Neural cell (in vitro differentiated cells): ENCODE measurements at regions not wholly inside any gene's neighbourhood (a gene's known extent, or its start where the extent isn't known, plus 50 kb on each side); places are given as distances from the start of the nearest gene placed in this dataset.

Experiments
- H2AFZ ChIP-seq: fragments of 200-600, 300-800 bp; sonication (generic), shearing (Covaris generic); 2 replicates; pipeline ENCODE4 v1.6.0; 2014; ENCODE audit warnings: low read depth, mild to moderate bottlenecking, antibody characterized with exemption, low read length, moderate library complexity
- H3F3A ChIP-seq: fragments of 200-600 bp; shearing (Covaris generic); 2 replicates; pipeline ENCODE4 v1.6.1; 2016; ENCODE audit warnings: mild to moderate bottlenecking, moderate library complexity, mixed read lengths, antibody characterized with exemption, low read length; ENCODE audit not compliant: insufficient read depth, poor library complexity, severe bottlenecking
- H3K27ac ChIP-seq: fragments of 200-600, 300-800 bp; sonication (generic), shearing (Covaris generic); 2 replicates; pipeline ENCODE4 v1.5.1; 2014; ENCODE audit warnings: mild to moderate bottlenecking, low read length, moderate library complexity
- H3K27me3 ChIP-seq: fragments of 300-800, 200-600 bp; sonication (generic), shearing (Covaris generic); 2 replicates; pipeline ENCODE4 v1.6.0; 2014; ENCODE audit warnings: mild to moderate bottlenecking, low read depth, low read length, moderate library complexity; ENCODE audit not compliant: insufficient read depth
- H3K36me3 ChIP-seq: fragments of 300-800, 200-600 bp; sonication (generic), shearing (Covaris generic); 2 replicates; pipeline ENCODE4 v1.5.1; 2014; ENCODE audit warnings: mild to moderate bottlenecking, antibody characterized with exemption, low read length, moderate library complexity; ENCODE audit not compliant: insufficient read depth
- H3K4me2 ChIP-seq: fragments of 300-800, 200-600 bp; sonication (generic), shearing (Covaris generic); 2 replicates; pipeline ENCODE4 v1.6.0; 2014; ENCODE audit warnings: mild to moderate bottlenecking, low read length
- H3K4me3 ChIP-seq: fragments of 300-800, 200-600 bp; sonication (generic), shearing (Covaris generic); 2 replicates; pipeline ENCODE4 v1.5.1; 2014; ENCODE audit warnings: mild to moderate bottlenecking, low read length, moderate library complexity
- H3K79me2 ChIP-seq: fragments of 200-600 bp; shearing (Covaris generic); replicated peaks from 2 replicates; pipeline ENCODE4 v1.6.0; 2014; ENCODE audit warnings: mild to moderate bottlenecking, low read length, moderate library complexity; ENCODE audit not compliant: insufficient read depth
- H3K9ac ChIP-seq: fragments of 300-800, 200-600 bp; sonication (generic), shearing (Covaris generic); 2 replicates; pipeline ENCODE4 v1.6.1; 2016; ENCODE audit warnings: mild to moderate bottlenecking, low read length, mixed read lengths
- H3K9me2 ChIP-seq: fragments of 200-600 bp; shearing (Covaris generic); 2 replicates; pipeline ENCODE4 v1.6.1; 2016; ENCODE audit warnings: mild to moderate bottlenecking, low read length, mixed read lengths; ENCODE audit not compliant: insufficient read depth
- H3K9me3 ChIP-seq: fragments of 200-600, 300-800 bp; sonication (generic), shearing (Covaris generic); 2 replicates; pipeline ENCODE4 v1.6.1; 2016; ENCODE audit warnings: mild to moderate bottlenecking, mixed run types, low read length, moderate library complexity, mixed read lengths
- H4K20me1 ChIP-seq: fragments of 200-600 bp; shearing (Covaris generic); 2 replicates; pipeline ENCODE4 v1.6.1; 2016; ENCODE audit warnings: mild to moderate bottlenecking, mixed run types; ENCODE audit not compliant: insufficient read depth
- CTCF ChIP-seq: fragments of 450-650 bp; IDR thresholded peaks from 2 replicates; pipeline ENCODE4 v1.5.1; 2014; ENCODE audit warnings: antibody characterized with exemption, mild to moderate bottlenecking, moderate library complexity; ENCODE audit not compliant: poor library complexity, severe bottlenecking
- EP300 ChIP-seq: fragments of 450-650 bp; conservative IDR thresholded peaks from 2 replicates; pipeline ENCODE4 v1.6.1; 2014; ENCODE audit warnings: antibody characterized with exemption, mild to moderate bottlenecking, moderate library complexity; ENCODE audit not compliant: poor library complexity, severe bottlenecking
- EZH2 ChIP-seq: fragments of 200-600, 300-800 bp; shearing (Covaris generic), sonication (generic); IDR thresholded peaks from 2 replicates; pipeline ENCODE4 v1.6.1; 2014; ENCODE audit warnings: antibody characterized with exemption, low read length, borderline replicate concordance, mild to moderate bottlenecking; ENCODE audit not compliant: insufficient read depth, poor library complexity, severe bottlenecking
- MXI1 ChIP-seq: fragments of 450-650 bp; conservative IDR thresholded peaks from 2 replicates; pipeline ENCODE4 v1.6.1; 2014; ENCODE audit warnings: antibody characterized with exemption, mild to moderate bottlenecking; ENCODE audit not compliant: poor library complexity, severe bottlenecking
- POLR2AphosphoS5 ChIP-seq: IDR thresholded peaks from 2 replicates; pipeline ENCODE4 v1.6.1; 2012
- RAD21 ChIP-seq: fragments of 450-650 bp; conservative IDR thresholded peaks from 2 replicates; pipeline ENCODE4 v1.6.1; 2014; ENCODE audit warnings: antibody characterized with exemption, mild to moderate bottlenecking, moderate library complexity
- REST ChIP-seq: IDR thresholded peaks from 2 replicates; pipeline ENCODE4 v1.6.1; 2012; ENCODE audit warnings: borderline replicate concordance
- SMC3 ChIP-seq: fragments of 450-650 bp; conservative IDR thresholded peaks from 2 replicates; pipeline ENCODE4 v1.6.1; 2014; ENCODE audit warnings: antibody characterized with exemption, mild to moderate bottlenecking, moderate library complexity; ENCODE audit not compliant: poor library complexity
- TAF1 ChIP-seq: IDR thresholded peaks from 2 replicates; pipeline ENCODE4 v1.6.1; 2012; ENCODE audit warnings: low read depth

- Histone ChIP-seq H3K79me2 (no peaks in the 10 kb centered on the region), H3K27ac (no peak overlapping the region)
- TF ChIP-seq SMC3 (no peak), EP300 (no peak), RAD21 (no peak), CTCF (no peak), REST (no peak), POLR2AphosphoS5 (no peak), MXI1 (no peak), EZH2 (no peak), TAF1 (no peak)
Measured at GRCh38 chr5:126358525-126358924, 64.7 kb upstream of the GRAMD2B start.

GRCh38 chr5:126359884-126360283 lies 63.3 kb upstream of the GRAMD2B start:
- Histone ChIP-seq H3K4me2 (no peak overlapping the region), H3K4me3 (no peak overlapping the region), H3K9me2 (no peaks in the 10 kb centered on the region), H3K36me3 (no peaks in the 10 kb centered on the region), H2AFZ (no peak overlapping the region), H3K9ac (no peak overlapping the region), H3K9me3 (no peaks in the 10 kb centered on the region), H3K79me2 (no peaks in the 10 kb centered on the region), H3K27ac (no peak overlapping the region), H4K20me1 (no peaks in the 10 kb centered on the region), H3K27me3 (no peaks in the 10 kb centered on the region), H3F3A (no peaks in the 10 kb centered on the region)
- TF ChIP-seq POLR2AphosphoS5 (no peak), RAD21 (no peak), REST (no peak), EZH2 (no peak), EP300 (no peak), CTCF (no peak), MXI1 (no peak), TAF1 (no peak), SMC3 (no peak)

More at GRCh38 chr5:126358525-126358924, 64.7 kb upstream of the GRAMD2B start:
- Histone ChIP-seq H3K27me3 (no peaks in the 10 kb centered on the region), H3K4me2 (no peak overlapping the region), H4K20me1 (no peaks in the 10 kb centered on the region), H3K9me2 (no peaks in the 10 kb centered on the region), H3K9me3 (no peaks in the 10 kb centered on the region), H3K36me3 (no peaks in the 10 kb centered on the region), H3F3A (no peaks in the 10 kb centered on the region), H3K4me3 (no peak overlapping the region), H2AFZ (no peak overlapping the region), H3K9ac (no peak overlapping the region)
